Skeletal muscle tissue (tissue), 3 donors: ENCODE measurements at regions not wholly inside any gene's neighbourhood (a gene's known extent, or its start where the extent isn't known, plus 50 kb on each side); places are given as distances from the start of the nearest gene placed in this dataset.
"Not testable (repeated sequence)": the region's sequence is repeated elsewhere in the genome, so short reads cannot be mapped to it uniquely, and the experiment has no call there.

Experiments used
- H3K27ac ChIP-seq: one replicate; pipeline ENCODE4 v1.7.0; 2013; ENCODE audit warnings: mild to moderate bottlenecking, low read depth, low read length, inconsistent platforms
- H3K27me3 ChIP-seq, 3 donors: one replicate each; pipeline ENCODE4 v1.7.0; 2013; ENCODE audit warnings: low read length in 3 of 3; ENCODE audit not compliant: control insufficient read depth in 3 of 3, insufficient read depth in 3 of 3
- H3K36me3 ChIP-seq, 3 donors: one replicate each; pipeline ENCODE4 v1.7.0; 2013; ENCODE audit warnings: low read length in 3 of 3; ENCODE audit not compliant: control insufficient read depth in 3 of 3, insufficient read depth in 3 of 3
- H3K4me1 ChIP-seq, 3 donors: one replicate each; pipeline ENCODE4 v1.7.0; 2013; ENCODE audit warnings: low read length in 3 of 3, mild to moderate bottlenecking in 3 of 3; ENCODE audit not compliant: control insufficient read depth in 3 of 3, insufficient read depth in 3 of 3
- H3K4me3 ChIP-seq, 3 donors: one replicate each; pipeline ENCODE4 v1.7.0; 2013; ENCODE audit warnings: low read length in 3 of 3
- H3K9ac ChIP-seq, 3 donors: one replicate each; pipeline ENCODE4 v1.7.0; 2013; ENCODE audit warnings: low read length in 3 of 3, mild to moderate bottlenecking in 3 of 3, moderate library complexity in 2 of 3, low read depth in 1 of 3
- H3K9me3 ChIP-seq, 3 donors: one replicate each; pipeline ENCODE4 v1.7.0; 2013; ENCODE audit warnings: low read length in 3 of 3; ENCODE audit not compliant: control insufficient read depth in 3 of 3
- donor health status: Osteomylitis.

GRCh38 chr12:28709986-28710685 lies 438.9 kb upstream of the FAR2 start:
- Histone ChIP-seq H3K36me3 (no peaks in the 10 kb centered on the region), H3K9me3 (no peaks in the 10 kb centered on the region), H3K9ac (no peak overlapping the region), H3K27ac (no peak overlapping the region), H3K27me3 (no peaks in the 10 kb centered on the region), H3K4me1 (no peaks in the 10 kb centered on the region), H3K4me3 (no peak overlapping the region)

DNA sequence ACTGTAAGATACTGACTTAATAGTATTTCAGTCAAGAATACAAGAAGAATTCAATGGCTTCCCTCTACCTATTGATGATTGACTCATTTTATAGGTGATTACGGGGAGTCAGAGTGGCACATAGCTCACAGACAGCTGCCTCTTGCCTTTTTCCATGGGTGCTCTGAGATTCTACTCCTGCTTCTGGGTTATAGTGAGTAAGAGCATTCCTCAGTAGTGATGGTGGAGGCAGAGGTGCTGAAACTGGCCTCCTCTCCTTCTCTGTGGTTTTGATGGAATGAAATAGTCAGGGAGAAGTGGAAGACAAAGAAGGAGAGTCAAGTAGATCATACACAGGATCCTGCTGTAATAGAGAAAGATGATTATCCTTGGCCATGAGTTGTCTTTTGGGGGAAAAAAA lies 438.2 kb upstream of the FAR2 start:
- Histone ChIP-seq H3K9ac (no peak overlapping the region), H3K9me3 (no peaks in the 10 kb centered on the region), H3K27ac (no peak overlapping the region), H3K27me3 (no peaks in the 10 kb centered on the region), H3K36me3 (no peaks in the 10 kb centered on the region), H3K4me3 (no peak overlapping the region), H3K4me1 (no peaks in the 10 kb centered on the region)

DNA sequence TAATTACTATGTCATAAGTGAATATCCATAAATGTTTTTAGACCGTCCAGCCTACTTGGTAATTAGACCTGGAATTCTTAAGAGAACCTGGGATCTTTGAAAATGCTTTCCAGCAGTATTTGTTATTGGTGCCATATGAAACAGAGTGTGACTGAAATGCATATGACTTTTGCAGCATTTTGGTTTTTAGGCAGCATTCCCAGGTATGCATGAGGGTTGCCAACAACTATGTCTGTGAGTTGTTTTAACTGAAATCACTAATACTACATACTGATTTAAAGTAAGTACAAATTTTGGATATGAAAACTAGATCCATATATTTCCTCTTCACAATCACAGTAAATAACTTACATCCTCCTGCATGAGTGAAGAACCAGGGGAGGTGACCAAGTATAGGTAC lies 437.7 kb upstream of the FAR2 start:
- Histone ChIP-seq H3K9ac (no peak overlapping the region), H3K4me1 (no peaks in the 10 kb centered on the region), H3K27ac (no peak overlapping the region), H3K36me3 (no peaks in the 10 kb centered on the region), H3K9me3 (no peaks in the 10 kb centered on the region), H3K4me3 (no peak overlapping the region), H3K27me3 (no peaks in the 10 kb centered on the region)

- H3K4me1 ChIP-seq = no peaks in the 10 kb centered on the region
- H3K9ac ChIP-seq = no peak overlapping the region
- no peak overlapping the region for H3K4me3 ChIP-seq
- no peaks in the 10 kb centered on the region for H3K9me3 ChIP-seq
- no peaks in the 10 kb centered on the region for H3K27me3 ChIP-seq
- H3K36me3 ChIP-seq = no peaks in the 10 kb centered on the region
- H3K27ac ChIP-seq = no peak overlapping the region
These were observed 406.3 kb upstream of the FAR2 start for GRCh38 chr12:28742791-28743190.

GRCh38 chr12:28746734-28747325 lies 402.2 kb upstream of the FAR2 start:
- no peak overlapping the region for H3K9ac ChIP-seq
- H3K36me3 ChIP-seq = no peaks in the 10 kb centered on the region
- H3K9me3 ChIP-seq = no peaks in the 10 kb centered on the region
- no peak overlapping the region for H3K27ac ChIP-seq
- H3K4me3 ChIP-seq = no peak overlapping the region
- no peaks in the 10 kb centered on the region for H3K27me3 ChIP-seq
- H3K4me1 ChIP-seq = no peaks in the 10 kb centered on the region

GRCh38 chr12:28750946-28751685 lies 398.0 kb upstream of the FAR2 start:
- Histone ChIP-seq H3K27ac (no peak overlapping the region), H3K27me3 (no peaks in the 10 kb centered on the region), H3K36me3 (no peaks in the 10 kb centered on the region), H3K9ac (no peak overlapping the region), H3K4me1 (no peaks in the 10 kb centered on the region), H3K9me3 (no peaks in the 10 kb centered on the region), H3K4me3 (no peak overlapping the region)

DNA sequence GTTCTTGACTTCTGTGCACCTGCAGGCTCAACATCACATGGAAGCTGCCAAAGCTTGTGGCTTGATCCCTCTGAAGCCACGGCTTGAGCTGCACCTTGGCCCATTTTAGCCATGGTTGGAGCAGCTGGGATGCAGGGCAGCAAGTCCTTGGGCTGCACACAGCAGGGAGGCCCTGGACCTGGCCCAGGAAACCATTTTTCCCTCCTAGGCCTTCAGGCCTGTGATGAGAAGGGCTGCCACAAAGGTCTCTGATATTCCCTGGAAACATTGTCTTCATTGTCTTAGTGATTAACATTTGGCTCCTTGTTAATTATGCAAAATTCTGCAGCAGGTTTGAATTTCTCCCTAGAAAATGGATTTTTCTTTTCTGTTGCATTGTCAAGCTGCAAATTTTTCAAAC lies 394.1 kb upstream of the FAR2 start:
- Histone ChIP-seq H3K27me3 (no peaks in the 10 kb centered on the region), H3K27ac (no peak overlapping the region)

DNA sequence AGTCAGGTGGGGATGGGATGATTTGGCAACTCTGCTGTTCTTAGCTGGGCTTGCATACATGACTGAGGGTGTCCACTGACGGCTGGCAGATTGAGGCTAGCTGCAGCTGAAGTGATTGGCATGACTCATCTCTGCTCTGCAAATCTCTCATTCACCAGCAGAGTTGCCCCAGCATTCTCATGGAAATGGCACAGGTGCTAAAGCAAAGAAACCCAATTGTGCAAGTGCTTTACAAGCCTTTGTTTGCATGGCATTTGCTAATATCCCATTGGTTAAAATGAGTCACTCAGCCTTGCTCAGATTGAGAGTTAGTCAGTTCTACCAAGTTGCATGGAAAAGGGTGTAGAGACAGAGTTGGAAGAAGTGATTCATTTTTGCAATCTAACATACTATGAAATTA lies 389.7 kb upstream of the FAR2 start:
- H3K9me3 ChIP-seq = no peaks in the 10 kb centered on the region
- H3K4me1 ChIP-seq = no peaks in the 10 kb centered on the region
- no peaks in the 10 kb centered on the region for H3K27me3 ChIP-seq
- no peaks in the 10 kb centered on the region for H3K36me3 ChIP-seq
- H3K4me3 ChIP-seq = no peak overlapping the region
- no peak overlapping the region for H3K27ac ChIP-seq
- H3K9ac ChIP-seq = no peak overlapping the region

More for the DNA sequence above, 394.1 kb upstream of the FAR2 start:
- H3K9me3 ChIP-seq = no peaks in the 10 kb centered on the region
- no peaks in the 10 kb centered on the region for H3K4me1 ChIP-seq
- H3K9ac ChIP-seq = no peak overlapping the region
- H3K4me3 ChIP-seq = no peak overlapping the region
- no peaks in the 10 kb centered on the region for H3K36me3 ChIP-seq

DNA sequence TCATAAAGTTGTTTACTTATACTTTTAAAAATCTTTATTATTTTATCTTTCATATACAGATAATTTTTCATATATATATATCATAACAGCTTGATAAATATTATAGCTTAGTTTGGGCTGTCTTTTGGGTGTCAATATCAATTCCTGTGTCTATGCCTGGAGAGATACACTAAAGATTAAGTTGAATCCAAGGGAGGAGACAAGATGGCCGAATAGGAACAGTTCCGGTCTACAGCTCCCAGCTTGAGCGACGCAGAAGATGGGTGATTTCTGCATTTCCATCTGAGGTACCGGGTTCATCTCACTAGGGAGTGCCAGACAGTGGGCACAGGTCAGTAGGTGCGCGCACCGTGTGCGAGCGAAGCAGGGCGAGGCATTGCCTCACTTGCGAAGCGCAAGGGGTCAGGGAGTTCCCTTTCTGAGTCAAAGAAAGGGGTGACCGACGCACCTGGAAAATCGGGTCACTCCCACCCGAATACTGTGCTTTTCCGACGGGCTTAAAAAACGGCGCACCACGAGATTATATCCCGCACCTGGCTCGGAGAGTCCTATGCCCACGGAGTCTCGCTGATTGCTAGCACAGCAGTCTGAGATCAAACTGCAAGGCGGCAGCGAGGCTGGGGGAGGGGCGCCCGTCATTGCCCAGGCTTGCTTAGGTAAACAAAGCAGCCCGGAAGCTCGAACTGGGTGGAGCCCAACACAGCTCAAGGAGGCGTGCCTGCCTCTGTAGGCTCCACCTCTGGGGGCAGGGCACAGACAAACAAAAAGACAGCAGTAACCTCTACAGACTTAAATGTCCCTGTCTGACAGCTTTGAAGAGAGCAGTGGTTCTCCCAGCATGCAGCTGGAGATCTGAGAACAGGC lies 388.8 kb upstream of the FAR2 start:
- H3K9ac ChIP-seq, H3K4me1 ChIP-seq, H3K9me3 ChIP-seq, H3K4me3 ChIP-seq, H3K27me3 ChIP-seq, H3K27ac ChIP-seq, H3K36me3 ChIP-seq: not testable (repeated sequence)
